AG08396 (cell line): ENCODE measurements at regions not wholly inside any gene's neighbourhood (a gene's known extent, or its start where the extent isn't known, plus 50 kb on each side); places are given as distances from the start of the nearest gene placed in this dataset.
"Not testable (repeated sequence)": the region's sequence is repeated elsewhere in the genome, so short reads cannot be mapped to it uniquely, and the experiment has no call there.

Source experiments
- DNase-seq: peaks from one replicate; pipeline ENCODE4 v3.0.0; 2012; ENCODE audit warnings: low spot score, mixed read lengths

DNA sequence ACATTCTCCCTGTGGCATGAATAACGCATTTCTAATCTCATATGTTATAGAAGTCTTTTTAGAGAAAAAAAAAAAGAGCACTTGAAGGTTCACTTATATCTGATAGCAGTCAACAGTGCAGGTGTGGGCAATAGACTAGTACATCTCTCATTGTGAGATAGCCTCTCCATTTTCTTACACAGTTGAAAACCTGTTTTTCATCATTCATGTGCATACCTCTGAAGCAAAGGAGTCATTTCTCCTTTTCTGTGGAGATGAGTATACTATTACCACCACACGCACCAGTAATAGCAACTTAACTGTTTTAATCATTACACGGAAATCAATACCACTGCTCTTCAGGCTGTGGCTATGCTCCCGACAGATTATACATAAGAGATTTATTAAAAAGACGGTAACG is 1653.3 kb upstream of the TMEFF2 start:
- no peak for DNase-seq

- no peak for DNase-seq
Observed at GRCh38 chr2:193847130-193847529, 1652.4 kb upstream of the TMEFF2 start.

DNA sequence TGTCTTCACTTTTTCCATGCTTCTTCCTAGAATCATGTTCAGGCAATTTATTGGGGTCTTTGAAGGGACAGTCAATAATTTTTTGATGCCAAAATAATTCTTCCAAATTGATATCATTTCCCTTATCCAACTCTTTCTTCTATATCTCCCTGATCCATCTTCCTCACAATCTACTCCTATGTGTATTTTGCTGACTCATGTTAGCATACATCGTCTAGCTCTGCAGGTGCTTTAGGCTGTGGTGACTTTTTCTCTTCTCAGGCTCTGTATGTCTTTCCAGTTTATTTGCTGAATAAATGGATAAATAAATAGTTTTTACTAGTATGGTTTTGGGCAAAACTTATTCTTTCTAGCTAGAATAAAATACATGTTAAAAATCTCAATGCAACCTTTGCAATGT is 1650.9 kb upstream of the TMEFF2 start:
- no peak for DNase-seq

GRCh38 chr2:193843675-193844074 is 1648.9 kb upstream of the TMEFF2 start:
- DNase-seq: no peak

DNA sequence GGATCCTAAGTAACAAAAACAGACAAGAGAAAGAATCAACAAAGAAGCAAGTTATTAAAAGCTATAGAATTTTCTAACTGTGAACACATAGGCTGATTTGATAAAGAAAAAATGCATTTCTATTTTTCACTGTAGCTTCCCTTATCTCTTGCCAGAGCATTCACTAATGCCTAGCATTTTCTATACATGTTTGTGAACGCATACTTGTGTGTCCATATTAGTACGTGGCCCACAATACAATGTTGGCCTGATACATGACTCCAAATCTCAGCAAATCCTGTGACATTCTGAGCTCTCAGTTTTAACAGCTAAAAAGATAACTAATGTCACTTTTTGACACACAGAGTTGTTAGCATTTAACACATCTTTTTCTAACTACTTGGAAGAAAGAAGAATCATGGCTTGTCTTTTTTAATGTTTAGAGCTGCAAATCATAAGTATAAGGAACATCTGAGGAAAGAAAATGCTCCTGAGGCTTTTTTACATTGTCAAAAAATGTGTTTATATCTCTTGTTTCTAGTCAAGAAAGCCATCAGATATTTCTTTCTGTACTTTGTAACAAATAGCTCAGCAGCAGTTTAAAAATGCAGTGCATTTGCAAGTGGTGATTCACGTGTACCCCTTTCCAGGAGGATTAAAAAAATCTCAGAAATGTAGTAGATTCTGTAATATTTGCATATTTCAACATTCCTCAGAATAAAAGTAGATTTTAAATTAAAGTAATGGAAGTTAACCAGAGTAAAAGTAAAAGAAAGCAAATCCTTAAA is 1646.8 kb upstream of the TMEFF2 start:
- DNase-seq: no peak

GRCh38 chr2:193837111-193837738 is 1642.5 kb upstream of the TMEFF2 start:
- DNase-seq: no peak

- not testable (repeated sequence) for DNase-seq
Observed at GRCh38 chr2:193836424-193837006, 1641.8 kb upstream of the TMEFF2 start.

DNA sequence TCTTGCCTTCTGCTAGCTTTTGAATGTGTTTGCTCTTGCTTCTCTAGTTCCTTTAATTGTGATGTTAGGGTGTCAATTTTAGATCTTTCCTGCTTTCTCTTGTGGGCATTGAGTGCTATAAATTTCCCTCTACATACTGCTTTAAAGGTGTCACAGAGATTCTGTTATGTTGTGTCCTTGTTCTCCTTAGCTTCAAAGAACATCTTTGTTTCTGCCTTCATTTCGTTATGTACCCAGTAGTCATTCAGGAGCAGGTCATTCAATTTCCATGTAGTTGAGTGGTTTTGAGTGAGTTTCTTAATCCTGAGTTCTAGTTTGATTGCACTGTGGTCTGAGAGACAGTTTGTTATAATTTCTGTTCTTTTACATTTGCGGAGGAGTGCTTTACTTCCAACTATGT is 1639.2 kb upstream of the TMEFF2 start:
- not testable (repeated sequence) for DNase-seq

DNA sequence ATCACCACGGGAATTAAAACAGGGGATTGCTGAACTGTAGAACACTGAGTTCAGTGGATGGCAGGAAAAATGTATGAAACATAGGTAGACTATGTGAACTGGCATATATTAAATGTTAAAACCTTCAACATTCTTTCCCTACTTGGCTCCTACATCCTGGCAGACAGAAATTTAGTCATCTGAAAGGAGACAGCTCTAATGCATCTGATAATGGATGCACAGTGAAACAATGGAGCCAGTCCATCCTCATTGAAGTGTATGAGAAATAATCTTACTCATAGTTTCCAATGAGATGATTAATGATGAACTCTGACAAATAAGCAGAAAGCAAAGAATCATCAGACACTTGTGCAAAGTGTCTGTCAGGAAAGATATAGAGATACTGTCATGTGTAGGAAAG is 1629.7 kb upstream of the TMEFF2 start:
- no peak for DNase-seq

- no peak for DNase-seq
Observed at GRCh38 chr2:193818801-193819499, 1624.2 kb upstream of the TMEFF2 start.

DNA sequence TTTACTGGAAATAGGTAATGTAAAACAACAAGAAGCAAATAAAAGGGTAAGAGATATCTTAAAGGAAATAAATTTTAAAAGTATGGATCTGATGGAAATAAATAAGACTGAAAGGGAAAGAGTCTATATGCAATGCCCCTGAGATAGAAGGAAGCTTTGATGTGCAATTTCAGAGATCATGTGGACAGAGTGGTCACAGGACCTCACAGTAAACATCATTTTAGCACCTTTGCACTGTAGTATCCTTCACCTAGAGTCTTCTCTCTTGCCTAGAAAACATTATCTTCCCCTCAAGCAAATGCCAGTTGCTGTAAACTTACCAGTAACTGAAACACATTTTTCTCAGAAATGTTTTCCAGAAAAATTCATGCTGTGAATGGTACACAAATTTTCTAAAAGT is 1621.3 kb upstream of the TMEFF2 start:
- DNase-seq: no peak

GRCh38 chr2:193810533-193810932 is 1615.8 kb upstream of the TMEFF2 start:
- no peak for DNase-seq

GRCh38 chr2:193808877-193809276 is 1614.1 kb upstream of the TMEFF2 start:
- DNase-seq: no peak

GRCh38 chr2:193806088-193806774 is 1611.5 kb upstream of the TMEFF2 start:
- no peak for DNase-seq

DNA sequence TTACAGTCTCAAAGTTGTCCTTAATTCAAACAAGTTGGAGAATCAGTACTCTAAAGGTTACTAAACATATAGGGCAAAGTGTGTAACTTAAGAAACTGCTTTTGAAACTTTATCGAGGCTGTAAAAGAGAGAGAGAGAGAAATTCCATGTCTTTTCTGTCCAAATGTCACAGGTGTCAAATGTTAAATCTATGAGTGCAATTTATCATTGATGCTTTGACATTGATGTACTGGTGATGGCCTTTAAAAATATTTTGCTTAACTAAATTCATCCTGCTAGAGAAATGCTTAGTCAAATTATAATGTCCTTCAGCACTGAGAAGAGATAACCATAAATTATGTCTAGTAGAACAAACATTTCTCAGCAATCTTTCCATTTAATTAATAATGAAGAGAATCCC is 1602.1 kb upstream of the TMEFF2 start:
- DNase-seq: no peak

DNA sequence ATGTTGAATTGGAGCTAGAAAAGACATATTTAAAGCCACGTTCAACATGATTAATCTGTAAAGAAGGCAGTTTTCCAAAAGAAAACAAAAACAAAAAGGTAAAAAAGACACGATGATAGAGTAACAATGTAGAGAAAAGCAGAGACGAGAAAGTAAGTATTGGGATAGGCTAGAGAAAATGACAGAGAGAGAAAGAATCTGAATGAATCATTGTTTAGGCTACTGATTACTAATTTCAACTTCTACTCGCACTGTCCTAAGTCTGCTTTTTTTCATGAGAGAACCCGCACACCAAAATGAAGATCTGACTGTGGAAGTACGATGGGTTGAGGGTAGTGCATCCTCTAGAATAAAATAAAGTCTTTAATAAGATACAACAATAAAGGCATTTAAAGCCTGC is 1599.2 kb upstream of the TMEFF2 start:
- no peak for DNase-seq

DNA sequence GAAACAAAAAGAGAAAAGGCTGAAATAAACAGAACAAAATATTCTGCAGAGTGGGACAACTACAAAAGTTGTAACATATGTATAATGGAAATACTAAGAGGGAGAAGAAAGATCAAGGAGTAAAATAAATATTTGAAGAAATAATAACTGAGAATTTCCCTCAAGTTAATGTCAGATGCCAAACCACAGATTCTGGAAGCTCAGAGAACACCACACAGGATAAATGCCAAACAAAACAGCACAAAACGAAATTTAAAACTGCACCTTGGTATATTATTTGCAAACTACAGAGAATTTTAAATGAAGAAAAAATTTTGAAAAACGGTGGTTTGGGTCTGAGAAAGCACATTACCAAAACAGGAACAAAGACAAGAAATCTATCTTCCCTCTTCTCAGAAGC is 1588.9 kb upstream of the TMEFF2 start:
- DNase-seq: no peak

- DNase-seq: no peak
Observed at GRCh38 chr2:193778293-193778692, 1583.6 kb upstream of the TMEFF2 start.

DNA sequence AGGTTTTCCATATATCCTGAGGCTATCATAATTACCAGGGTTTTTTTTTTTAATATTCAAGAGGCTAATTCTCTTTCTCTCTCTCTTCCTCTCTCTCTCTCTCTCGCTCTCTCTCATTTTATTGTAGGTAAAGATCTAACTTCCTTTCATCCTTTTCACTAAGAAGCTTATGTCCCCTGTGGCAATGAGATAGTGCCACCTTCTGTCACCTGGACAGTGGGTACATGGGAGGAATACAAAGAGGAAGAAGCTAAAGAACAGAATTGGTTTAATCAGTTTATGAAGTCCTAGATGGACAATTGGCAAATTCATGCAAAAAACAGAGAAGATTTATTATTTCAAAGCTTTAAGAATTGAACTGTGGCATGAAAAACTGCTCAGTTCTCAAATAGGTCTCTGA is 1582.3 kb upstream of the TMEFF2 start:
- DNase-seq: no peak

GRCh38 chr2:193774166-193774565 is 1579.4 kb upstream of the TMEFF2 start:
- no peak for DNase-seq

GRCh38 chr2:193751299-193751698 is 1556.6 kb upstream of the TMEFF2 start:
- DNase-seq: no peak

DNA sequence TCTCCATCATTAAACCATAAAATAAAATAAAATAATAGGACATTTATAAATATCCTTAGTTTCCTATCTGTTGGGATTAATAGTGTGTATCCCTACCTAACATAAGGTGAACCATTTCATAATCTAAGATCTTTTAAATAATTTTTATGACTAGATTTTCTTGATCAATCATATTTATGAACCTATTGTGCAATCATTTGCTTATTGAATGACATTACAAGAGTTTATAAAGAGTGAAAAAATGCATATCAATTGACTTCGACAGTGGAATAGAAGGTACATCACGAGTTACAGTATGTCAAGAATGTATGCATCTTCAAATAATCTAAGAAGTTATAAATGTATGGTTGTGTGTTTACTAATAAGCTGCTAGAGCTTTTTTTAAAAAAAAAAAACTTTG is 1554.8 kb upstream of the TMEFF2 start:
- no peak for DNase-seq
